ENCODE measurements at regions not wholly inside any gene's neighbourhood (a gene's known extent, or its start where the extent isn't known, plus 50 kb on each side); places are given as distances from the start of the nearest gene placed in this dataset.

- TF ChIP-seq CTCF (IDR thresholded peaks at IDR 0.05; ENCODE audit: insufficient read depth, low read depth, low read length) (no peak), EZH2 (IDR thresholded peaks at IDR 0.05; ENCODE audit: insufficient read depth, low read length) (no peak)
Measured at GRCh38 chr13:36750461-36750860, 68.6 kb upstream of the RFXAP start.

All from astrocyte (in vitro differentiated cells and primary cell).